Skin of body (tissue), 1 donor: ENCODE measurements at regions not wholly inside any gene's neighbourhood (a gene's known extent, or its start where the extent isn't known, plus 50 kb on each side); places are given as distances from the start of the nearest gene placed in this dataset.

ENCODE experiments used
- DNase-seq: peaks from one replicate; lab custom pipeline; 2025; lab: John Stamatoyannopoulos, UW

DNA sequence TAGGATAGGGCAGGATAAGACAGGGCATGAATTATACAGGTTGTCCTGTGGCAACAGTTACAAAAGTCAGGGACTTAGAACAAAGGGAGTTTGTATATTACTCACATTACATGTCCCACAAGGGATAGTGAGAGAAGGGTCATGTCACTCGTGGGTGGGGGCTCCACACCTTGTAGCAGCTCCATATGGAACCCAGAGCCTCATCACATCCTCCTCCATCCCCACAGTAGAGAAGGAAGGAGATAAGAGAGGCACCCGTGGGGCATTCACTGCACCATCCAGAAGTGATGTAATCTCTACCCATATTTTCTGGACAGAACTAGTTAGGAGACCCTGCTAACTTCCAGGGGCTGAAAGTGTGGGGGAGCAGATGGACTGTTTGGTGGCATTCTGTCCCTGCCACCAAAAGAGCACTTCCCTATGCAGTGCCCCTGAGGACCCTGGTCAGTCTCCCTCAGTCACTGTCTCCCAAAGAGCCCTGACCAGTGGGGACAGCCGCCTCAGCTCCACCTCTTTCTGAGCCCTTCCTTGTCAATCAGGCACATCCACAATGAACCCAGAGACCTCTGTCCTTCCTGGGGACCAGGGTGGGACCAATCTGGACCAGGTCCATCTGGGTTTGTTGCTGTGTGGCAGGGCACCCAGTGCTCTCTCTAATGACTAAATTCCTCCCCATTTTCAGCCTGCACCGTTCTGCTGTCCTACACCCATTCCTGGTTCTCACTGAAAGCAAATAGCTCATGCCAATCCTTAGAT lies 154.8 kb upstream of the ETV3 start:
- DNase-seq = no peak

DNA sequence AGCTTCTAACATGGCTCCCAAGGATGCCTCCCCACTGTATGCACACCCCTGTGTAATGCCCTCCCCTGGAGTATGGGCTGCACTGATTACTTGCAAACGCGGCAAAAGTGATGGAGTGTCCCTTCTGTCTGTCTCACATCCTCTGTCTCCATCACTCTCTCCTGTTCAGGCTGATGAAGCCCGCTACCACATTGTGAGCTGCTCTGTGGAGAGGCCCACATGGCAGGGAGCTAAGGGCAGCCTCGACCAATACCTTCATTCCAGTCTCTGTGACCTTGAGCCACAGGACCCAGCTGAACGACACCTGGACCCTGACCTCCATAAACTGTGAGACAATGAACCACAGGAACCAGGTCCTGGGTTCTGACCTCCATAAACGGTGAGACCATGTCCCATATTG lies 154.1 kb upstream of the ETV3 start:
- no peak for DNase-seq

DNA sequence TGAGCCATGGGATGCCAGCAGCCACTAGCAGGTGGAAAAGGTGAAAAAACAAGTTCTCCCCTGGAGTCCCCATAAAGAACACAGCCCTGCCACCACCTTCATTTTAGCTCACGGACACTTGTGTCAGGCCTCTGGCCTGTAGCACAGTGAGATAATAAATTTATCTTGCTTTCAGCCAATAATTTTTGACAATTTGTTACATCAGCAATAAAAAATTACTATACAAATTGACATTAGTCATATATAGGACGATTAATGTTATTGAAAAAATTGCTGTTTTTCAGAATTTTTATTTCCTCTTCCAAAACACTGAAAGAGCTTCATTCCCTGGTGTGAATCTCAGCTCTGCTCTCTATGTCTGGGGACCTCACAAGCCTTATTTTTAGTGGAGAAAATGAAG lies 152.9 kb upstream of the ETV3 start:
- DNase-seq = no peak

DNA sequence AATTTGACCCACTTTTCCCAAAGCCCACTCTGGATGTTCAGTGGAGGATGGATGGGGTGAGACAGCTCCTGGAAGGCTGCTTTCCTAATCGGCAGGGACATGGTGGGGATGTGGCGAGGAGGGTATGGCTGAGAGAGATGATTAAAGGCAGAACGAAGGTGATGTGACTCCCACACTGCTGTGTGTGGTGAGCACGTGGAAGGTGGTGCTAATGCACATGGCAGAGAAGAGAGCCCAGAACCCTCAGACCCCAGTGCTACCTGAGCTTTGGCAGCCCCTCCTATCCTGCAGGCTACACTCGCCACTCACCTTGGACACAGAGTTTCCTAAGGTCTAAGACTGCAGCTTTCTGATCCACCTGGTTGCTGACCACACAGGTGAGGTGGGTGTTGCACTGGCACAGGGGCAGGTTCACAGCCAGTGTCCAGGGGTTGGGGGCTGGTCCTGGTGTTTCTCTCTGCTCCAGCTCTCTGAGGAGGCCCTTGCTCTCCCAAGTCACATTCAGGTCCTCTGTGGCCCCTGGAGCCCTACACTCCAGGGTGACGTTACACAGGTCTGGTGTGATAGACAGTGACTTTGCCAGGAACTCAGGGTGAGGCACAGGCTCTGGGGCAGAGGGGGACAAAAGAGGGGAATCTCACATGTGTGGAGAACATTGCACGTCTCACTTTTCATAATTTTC lies 151.4 kb upstream of the ETV3 start:
- DNase-seq = no peak

DNA sequence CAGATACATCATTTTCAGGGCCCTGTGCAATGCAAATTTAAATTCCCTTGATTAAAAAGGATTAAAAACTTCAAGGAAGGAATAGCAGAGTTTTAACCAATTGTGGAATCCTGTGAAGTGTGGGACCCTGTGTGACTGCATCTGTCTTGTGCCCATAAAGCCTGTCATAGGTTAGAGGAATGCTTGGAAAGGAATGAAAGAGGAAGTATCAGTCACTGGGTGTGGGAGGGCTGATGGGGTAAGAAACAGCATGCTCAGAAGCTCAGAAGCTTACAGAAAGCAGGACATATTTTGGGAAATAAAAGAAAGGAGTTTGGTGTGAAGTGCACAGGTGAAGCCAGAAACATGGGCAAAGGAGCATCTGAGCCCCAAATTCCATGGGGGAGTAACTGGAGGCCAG lies 150.8 kb upstream of the ETV3 start:
- no peak for DNase-seq

DNA sequence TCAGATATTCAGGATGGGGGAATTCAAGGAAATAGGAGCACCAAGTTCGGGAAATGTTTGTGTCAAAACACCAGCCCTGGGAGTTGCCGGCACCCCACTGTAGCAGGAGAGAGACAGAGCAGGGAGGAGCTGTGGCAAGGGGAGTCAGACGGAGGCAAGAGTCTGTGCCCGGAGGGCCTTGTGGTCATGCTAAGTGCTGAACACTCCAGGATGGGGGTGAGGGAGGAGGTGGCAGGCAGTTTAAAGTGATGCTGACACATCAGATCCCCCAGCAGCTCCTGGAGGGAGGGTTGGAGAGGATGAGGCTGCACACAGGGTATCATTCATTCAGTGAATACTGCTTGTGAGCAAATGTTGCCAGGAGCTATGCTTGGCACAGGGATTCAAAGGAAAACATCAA lies 150.3 kb upstream of the ETV3 start:
- DNase-seq = no peak

DNA sequence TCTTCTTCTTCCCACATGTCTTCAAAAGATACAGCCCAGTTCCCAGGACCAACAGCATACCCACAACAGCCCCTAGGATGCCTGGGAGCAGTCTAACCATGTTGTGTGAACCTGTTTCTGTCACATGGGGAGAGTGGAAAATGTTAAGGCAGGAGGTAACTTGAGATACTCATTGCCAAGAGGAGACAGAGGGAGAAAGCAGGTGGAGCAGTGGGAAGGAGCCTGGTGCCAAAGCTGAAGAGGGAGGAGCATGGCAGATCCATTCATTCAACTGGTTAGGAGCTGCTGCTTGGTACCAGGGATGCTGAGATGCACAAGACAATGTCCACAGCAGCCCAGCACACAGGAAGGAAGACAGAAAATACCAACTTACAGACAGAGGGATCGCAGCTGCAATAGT lies 149.8 kb upstream of the ETV3 start:
- DNase-seq = no peak

DNA sequence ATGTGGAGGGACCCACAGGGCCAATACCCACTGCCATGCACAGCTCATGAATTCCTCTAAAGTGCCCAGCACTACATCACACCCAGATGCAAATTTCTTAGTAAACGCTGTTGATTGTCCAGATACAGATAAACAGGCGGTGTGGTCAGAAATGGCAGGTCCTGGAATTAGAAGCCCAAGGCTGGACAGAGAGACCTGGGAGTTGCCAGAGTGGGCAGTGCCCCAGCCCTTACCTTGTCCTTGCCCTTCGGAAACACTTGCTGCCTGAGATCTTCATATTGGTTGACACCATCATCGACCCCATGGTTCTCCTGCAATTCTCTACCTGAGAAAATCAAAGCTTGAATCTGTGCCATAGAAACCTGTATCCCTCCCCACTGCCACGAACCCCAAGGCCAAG lies 149.3 kb upstream of the ETV3 start:
- DNase-seq = no peak

DNA sequence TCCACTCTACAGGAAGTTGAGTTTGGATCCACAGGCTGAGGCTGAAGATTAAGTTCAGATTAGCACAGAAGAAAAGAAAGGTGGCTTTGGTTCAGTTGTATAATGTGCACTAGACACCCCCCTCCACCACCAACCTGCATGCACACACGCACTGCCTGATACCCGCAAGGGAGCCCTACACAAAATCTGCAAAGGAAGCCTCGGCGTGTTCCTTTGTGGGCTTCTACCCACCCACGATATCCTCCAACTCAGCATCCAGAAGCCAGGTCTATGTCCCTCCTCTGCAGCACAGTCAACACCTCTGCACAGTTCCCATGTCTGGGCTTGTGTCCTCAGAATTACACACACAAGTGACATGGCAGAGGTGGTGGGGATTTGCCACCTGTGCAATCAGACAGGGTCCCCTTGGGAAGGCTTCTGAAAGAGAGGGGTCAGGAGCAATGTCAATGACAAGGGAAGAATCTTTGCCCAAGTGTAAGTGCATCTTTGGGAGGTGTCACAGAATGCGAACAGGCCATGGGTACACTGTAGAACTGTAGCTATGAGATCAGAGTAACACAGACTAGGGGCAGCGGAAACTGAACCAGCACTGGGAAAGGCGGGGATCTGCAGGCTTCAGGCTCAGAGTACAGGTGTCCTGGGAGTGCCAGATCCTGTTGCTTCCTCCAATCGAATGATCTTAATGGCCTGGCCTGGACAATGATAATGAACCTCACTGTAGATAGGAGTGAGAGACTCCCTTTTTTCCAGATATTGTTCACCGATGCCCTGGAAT lies 148.6 kb upstream of the ETV3 start:
- DNase-seq = no peak

DNA sequence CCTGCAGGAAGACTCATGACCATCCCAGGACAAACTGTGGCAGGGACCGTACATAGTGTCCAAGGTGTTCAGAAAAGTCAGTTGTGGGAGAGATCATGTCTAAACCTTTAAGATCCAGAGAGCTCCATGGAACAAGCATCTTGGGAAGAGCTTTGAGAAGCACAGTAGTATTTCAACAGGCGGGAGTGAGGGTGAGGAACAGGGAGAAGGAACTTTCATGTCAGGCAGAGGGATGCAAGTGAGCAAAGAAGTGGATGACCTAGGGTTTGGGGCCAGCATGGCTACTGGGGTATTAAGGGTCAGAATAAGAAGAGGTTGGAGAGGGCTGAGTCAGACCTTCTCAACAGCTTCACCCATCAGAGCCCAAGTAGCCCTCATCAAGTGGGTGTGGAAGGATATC lies 147.9 kb upstream of the ETV3 start:
- DNase-seq = no peak

DNA sequence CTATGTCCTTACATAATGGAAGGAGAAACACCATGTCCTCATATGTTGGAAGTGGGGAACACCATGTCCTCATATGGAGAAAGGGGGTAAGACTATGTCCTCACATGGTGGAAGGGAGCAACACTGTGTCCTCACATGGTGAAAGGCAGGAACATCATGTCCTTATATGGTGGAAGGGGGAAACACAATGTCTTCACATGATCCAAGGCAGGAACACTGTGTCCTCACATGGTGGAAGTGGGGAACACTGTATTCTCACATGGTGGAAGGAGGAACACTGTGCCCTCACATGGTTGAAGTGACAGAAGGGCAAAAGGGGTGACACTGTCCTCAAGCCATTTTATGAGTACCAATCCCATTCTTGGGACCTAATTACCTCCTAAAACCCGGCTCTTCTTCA lies 146.3 kb upstream of the ETV3 start:
- DNase-seq = no peak

DNA sequence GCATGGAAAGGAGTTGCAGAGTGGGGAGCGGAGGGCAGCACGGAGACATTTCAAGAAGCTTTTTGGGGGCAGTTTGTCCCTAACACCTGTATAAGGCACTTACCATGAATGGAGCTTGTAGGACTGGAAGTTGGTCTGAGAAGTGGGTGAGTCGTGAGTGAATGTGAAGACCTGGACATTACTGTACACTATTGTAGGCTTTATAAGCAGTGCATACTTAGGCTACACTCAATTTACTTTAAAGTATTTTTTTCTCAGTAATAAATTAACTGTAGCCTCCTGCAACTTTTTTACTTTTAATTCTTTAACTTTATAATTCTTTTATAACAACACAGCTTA lies 141.6 kb upstream of the ETV3 start:
- DNase-seq = no peak

DNA sequence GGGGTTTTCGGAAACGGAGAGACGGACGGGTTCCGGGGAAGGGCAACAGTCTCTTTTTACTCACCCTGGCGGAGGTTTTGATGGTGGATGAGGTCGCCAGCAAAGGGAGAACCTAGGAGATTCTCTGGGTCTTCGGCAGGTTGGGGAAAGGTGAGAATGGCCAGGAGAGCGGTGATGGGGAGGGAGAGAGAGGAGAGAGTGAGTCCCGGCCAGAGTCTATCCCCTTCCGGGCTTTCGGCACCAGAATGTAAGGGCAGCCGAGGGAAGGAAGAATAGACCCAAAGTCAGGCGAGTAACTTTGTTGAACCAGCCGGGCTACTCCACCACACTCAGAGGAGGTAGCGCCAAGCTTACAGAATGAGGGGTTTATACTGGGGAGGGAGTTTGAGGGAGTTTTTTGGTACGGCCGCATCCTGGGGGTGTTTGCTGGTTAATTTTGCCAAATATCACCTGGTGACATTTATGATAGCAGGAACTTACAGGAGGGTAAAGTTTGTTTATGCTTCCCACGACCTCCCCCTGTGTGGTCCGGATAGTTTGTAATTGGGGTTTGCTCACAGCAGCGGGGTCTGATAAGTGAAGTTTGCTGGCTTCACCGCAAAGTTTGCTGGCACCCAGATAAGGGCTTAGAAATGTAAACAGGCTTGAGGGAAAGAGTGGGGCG lies 141.1 kb upstream of the ETV3 start:
- DNase-seq = no peak

DNA sequence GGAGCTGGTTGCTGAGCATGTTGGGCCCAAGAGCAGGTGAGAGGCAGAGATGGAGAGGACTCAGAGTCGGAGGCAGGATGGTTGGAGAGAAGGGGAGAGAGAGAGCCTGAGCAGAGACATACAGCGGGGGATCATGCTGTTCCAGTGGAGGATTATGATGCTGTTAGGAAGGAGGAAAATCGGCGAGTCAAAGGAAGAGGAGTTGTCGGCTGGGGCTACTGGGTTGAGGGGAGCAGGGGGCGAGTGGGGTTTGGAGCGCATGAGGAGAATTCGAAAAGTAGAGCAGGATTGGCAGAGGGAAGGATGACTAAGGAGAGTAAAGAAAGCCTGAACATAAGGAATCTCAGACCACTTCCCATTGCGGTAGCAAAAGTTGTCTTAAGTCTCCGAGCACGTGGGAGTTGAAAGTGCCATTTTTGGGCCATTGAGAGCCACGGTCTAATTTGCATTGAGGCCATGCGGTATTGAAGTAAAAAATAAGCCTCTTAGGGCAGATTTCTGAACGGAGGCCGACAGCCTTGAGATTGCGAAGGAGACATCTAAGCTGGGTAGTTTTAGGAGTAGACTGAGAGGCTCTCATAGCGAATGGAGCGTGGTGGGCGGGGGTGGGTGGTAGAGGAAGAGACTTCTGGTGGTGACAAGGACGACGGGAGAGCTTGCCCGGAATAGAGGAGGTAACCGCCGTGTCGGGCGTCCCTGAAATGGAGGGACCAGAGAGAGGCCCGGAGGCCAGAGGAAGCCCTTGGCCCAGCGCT lies 140.4 kb upstream of the ETV3 start:
- no peak for DNase-seq

DNA sequence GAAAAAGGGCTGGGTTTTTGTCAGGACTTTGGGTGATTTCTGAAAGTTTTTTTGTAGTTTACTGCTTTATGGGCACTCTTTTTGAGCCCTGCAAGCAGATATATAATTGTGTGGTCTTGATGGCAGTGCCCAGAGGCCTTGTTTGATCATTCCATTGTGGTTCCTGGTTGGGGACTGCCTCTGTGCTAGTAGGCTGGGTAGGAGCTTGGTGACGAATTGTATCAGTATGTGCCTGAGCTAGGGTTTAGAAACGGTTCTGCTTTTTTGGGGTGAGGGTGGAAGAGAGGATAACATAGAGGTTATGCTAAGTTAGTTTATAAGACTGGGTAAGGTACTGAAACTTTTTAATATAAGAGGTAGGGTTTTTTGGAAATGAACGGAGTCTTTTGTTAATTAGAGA lies 139.7 kb upstream of the ETV3 start:
- DNase-seq = no peak

DNA sequence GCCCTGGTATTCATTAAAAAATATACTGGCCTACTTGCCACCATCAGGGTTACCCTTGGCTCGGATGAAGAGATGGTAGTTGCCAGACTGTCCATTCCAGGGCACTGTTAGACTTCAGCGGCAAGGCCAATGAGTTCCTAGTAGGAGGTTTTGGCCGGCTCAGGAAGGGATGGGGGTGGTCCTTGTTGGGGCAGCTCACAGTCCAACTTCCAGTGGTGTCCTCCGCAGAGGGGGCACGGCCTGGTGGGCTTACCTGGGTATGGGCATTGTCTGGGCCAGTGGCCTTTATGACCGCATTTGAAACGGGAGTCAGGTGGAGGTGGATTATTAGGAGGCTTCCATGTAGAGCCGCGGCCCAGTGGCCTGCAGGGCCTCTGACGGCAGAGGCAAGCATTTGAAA lies 139.1 kb upstream of the ETV3 start:
- DNase-seq = no peak

DNA sequence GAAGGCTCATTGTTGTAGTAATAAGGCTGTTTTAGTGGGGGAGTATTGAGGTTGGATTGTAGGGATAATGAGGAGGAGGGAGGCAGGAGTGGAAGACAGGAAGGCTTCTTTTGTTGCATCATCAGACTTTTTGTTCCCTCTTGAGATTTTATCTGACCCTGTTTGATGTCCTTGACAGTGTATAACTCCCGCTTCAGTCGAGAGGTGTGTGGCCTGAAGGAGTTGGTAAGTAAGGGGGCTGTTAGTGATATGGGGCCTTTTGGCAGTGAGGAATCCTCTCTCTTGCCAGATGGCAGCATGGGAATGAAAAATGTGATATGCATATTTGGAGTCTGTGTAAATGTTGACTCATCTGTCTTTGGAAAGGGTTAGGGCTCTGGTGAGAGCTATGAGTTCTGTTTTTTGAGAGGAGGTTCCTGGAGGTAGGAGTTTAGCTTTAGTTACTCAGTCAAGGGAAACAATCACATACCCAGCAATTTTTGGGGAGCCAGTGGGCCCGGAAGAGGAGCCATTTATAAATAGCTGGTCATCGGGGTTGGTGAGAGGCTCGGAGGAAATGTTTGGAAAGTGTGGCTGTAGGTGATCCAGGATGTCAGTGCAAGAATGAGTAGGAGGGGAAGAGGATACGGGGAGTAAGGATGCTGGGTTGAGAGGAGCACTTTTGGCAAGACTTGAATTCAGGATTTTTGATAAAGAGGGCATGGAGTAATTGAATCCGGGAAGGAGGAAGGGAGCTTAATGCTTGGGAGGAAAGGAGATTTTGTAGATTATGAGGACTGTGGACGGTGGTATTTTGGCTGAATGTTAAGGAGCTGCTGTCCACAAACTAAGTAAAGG lies 136.7 kb upstream of the ETV3 start:
- no peak for DNase-seq

DNA sequence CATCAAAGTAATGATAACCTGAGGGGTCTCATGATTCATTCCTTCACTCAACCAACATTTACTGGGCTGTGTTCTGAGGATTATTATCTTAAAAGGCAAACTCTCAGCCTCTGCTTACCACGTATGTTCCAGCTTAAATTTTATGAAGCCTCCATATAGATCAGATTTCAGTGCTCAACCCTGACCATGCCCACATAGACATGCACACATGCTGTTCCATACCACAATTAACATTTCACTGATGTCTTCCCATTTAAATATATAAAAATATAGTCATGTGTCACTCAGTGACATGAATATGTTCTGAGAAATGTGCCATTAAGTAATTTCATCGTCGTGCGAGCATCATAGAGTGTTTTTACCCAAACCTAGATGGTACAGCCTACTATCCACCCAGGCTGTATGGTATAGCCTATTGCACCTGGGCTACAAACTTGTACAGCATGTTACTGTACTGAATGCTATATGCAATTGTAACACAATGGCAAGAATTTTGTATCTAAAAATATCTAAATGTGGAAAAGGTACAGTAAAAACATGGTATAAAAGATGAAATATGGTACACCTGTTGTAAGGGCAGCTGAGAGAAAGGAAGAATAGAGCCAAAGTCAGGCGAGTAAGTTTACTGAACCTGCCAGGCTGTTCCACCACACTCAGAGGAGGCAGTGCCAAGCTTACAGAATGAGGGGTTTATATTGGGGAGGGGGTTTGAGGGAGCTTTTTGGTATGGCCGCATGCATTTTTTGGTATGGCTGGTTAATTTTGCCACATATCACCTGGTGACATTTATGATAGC lies 134.7 kb upstream of the ETV3 start:
- no peak for DNase-seq

DNA sequence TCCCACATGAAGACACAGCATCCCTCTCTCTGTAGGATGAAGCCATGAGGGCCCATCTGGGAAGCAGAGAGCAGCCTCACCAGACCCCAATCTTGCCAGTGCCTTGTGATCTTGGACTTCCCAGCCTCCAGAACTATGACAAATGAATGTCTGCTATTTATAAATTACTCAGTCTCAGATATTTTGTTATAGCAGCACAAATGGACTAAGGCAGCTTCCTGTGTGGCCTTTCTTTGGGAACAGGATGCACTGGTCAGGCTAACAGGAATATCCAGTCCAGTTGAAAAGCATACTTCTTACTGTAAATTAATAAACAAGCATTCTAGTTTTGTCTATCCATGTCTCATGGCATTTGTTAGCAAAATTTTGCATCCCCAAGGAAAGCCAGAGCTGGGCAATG lies 134.1 kb upstream of the ETV3 start:
- no peak for DNase-seq
